ENCODE measurements at regions not wholly inside any gene's neighbourhood (a gene's known extent, or its start where the extent isn't known, plus 50 kb on each side); places are given as distances from the start of the nearest gene placed in this dataset.

DNA sequence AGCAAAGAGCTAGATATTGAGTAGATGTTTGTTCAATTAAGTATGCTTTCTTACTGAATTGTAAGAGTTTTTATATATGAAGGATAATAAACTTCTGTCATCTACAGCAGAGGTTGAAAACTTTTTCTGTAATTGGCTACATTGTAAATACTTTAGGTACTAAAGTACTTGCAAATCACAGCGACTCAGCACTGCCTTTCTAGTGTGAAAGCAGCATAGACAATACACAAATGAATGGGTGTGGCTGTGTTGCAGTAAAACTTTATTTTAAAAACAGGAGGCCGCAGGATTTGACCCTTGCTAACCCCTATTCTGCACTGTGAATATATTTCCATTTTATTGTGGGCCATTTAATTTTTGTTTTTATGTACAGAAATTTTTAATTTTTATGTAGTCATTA lies 104.3 kb upstream of the TMC3 start:
- TF ChIP-seq POLR2AphosphoS5 (IDR thresholded peaks at IDR 0.05; ENCODE audit: low read depth), result no peak
- no peak for TF ChIP-seq EZH2 (IDR thresholded peaks at IDR 0.05; ENCODE audit: low read depth, unreplicated experiment)
- TF ChIP-seq, protein P1, sequence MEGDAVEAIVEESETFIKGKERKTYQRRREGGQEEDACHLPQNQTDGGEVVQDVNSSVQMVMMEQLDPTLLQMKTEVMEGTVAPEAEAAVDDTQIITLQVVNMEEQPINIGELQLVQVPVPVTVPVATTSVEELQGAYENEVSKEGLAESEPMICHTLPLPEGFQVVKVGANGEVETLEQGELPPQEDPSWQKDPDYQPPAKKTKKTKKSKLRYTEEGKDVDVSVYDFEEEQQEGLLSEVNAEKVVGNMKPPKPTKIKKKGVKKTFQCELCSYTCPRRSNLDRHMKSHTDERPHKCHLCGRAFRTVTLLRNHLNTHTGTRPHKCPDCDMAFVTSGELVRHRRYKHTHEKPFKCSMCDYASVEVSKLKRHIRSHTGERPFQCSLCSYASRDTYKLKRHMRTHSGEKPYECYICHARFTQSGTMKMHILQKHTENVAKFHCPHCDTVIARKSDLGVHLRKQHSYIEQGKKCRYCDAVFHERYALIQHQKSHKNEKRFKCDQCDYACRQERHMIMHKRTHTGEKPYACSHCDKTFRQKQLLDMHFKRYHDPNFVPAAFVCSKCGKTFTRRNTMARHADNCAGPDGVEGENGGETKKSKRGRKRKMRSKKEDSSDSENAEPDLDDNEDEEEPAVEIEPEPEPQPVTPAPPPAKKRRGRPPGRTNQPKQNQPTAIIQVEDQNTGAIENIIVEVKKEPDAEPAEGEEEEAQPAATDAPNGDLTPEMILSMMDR (conservative IDR thresholded peaks at IDR 0.05; ENCODE audit: low read depth in 2 of 2), result no peak
- TF ChIP-seq, protein P2, sequence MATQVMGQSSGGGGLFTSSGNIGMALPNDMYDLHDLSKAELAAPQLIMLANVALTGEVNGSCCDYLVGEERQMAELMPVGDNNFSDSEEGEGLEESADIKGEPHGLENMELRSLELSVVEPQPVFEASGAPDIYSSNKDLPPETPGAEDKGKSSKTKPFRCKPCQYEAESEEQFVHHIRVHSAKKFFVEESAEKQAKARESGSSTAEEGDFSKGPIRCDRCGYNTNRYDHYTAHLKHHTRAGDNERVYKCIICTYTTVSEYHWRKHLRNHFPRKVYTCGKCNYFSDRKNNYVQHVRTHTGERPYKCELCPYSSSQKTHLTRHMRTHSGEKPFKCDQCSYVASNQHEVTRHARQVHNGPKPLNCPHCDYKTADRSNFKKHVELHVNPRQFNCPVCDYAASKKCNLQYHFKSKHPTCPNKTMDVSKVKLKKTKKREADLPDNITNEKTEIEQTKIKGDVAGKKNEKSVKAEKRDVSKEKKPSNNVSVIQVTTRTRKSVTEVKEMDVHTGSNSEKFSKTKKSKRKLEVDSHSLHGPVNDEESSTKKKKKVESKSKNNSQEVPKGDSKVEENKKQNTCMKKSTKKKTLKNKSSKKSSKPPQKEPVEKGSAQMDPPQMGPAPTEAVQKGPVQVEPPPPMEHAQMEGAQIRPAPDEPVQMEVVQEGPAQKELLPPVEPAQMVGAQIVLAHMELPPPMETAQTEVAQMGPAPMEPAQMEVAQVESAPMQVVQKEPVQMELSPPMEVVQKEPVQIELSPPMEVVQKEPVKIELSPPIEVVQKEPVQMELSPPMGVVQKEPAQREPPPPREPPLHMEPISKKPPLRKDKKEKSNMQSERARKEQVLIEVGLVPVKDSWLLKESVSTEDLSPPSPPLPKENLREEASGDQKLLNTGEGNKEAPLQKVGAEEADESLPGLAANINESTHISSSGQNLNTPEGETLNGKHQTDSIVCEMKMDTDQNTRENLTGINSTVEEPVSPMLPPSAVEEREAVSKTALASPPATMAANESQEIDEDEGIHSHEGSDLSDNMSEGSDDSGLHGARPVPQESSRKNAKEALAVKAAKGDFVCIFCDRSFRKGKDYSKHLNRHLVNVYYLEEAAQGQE (IDR thresholded peaks at IDR 0.05; ENCODE audit: unreplicated experiment), result no peak
- TF ChIP-seq NANOG (IDR thresholded peaks at IDR 0.05; ENCODE audit: borderline replicate concordance), result no peak
- no peak for TF ChIP-seq EZH2phosphoT487 (IDR thresholded peaks at IDR 0.05; ENCODE audit: unreplicated experiment)
- TF ChIP-seq JUNB (IDR thresholded peaks at IDR 0.05; ENCODE audit: unreplicated experiment), result no peak
- no peak for TF ChIP-seq ZNF114 (CRISPR knock-in tag; IDR thresholded peaks at IDR 0.05)
- TF ChIP-seq CREB1 (CRISPR knock-in tag; IDR thresholded peaks at IDR 0.05; ENCODE audit: low read depth), result no peak

Measured in GM23338 (cell line).